ENCODE measurements at regions not wholly inside any gene's neighbourhood (a gene's known extent, or its start where the extent isn't known, plus 50 kb on each side); places are given as distances from the start of the nearest gene placed in this dataset.
A peak's percentile ranks its signal among the peaks of the same experiment; 100 is the strongest.
"Not testable (repeated sequence)": the region's sequence is repeated elsewhere in the genome, so short reads cannot be mapped to it uniquely, and the experiment has no call there.

GRCh38 chrX:74065831-74066390, 213.4 kb upstream of the XIST start:
- no peak for DNase-seq (ENCODE audit: low read depth)

GRCh38 chrX:74063426-74064155, 211.1 kb upstream of the XIST start:
- no peak for DNase-seq (ENCODE audit: low read depth)

GRCh38 chrX:74061879-74062278, 209.4 kb upstream of the XIST start:
- DNase-seq (ENCODE audit: low read depth): no peak

GRCh38 chrX:74049126-74049525, 196.6 kb upstream of the XIST start:
- no peak for DNase-seq (ENCODE audit: low read depth)

- DNase-seq (ENCODE audit: low read depth): not testable (repeated sequence)
Observed at GRCh38 chrX:74034066-74034465, 181.6 kb upstream of the XIST start.

GRCh38 chrX:74031527-74031926, 179.0 kb upstream of the XIST start:
- not testable (repeated sequence) for DNase-seq (ENCODE audit: low read depth)

GRCh38 chrX:74030766-74031165, 178.3 kb upstream of the XIST start:
- DNase-seq (ENCODE audit: low read depth): not testable (repeated sequence)

- not testable (repeated sequence) for DNase-seq (ENCODE audit: low read depth)
Observed at GRCh38 chrX:74025145-74025544, 172.6 kb upstream of the XIST start.

- no peak for DNase-seq (ENCODE audit: low read depth)
Observed at GRCh38 chrX:74023203-74023602, 170.7 kb upstream of the XIST start.

- DNase-seq (ENCODE audit: low read depth): no peak
Observed at GRCh38 chrX:74018253-74018652, 165.7 kb upstream of the XIST start.

GRCh38 chrX:74015379-74016019, 163.0 kb upstream of the XIST start:
- peak; percentile 55 for DNase-seq (ENCODE audit: low read depth)

- DNase-seq (ENCODE audit: low read depth): no peak
Observed at GRCh38 chrX:74009041-74009440, 156.5 kb upstream of the XIST start.

GRCh38 chrX:73992019-73992418, 139.5 kb upstream of the XIST start:
- no peak for DNase-seq (ENCODE audit: low read depth)

- DNase-seq (ENCODE audit: low read depth): no peak
Observed at GRCh38 chrX:73987166-73987565, 134.7 kb upstream of the XIST start.

- DNase-seq (ENCODE audit: low read depth): no peak
Observed at GRCh38 chrX:73979551-73980131, 127.1 kb upstream of the XIST start.

- peak; percentile 4 for DNase-seq (ENCODE audit: low read depth)
Observed at GRCh38 chrX:73977542-73978169, 125.1 kb upstream of the XIST start.

- DNase-seq (ENCODE audit: low read depth): not testable (repeated sequence)
Observed at GRCh38 chrX:73967461-73967860, 114.9 kb upstream of the XIST start.

- no peak for DNase-seq (ENCODE audit: low read depth)
Observed at GRCh38 chrX:73965833-73966232, 113.3 kb upstream of the XIST start.

- DNase-seq (ENCODE audit: low read depth): no peak
Observed at GRCh38 chrX:73964579-73964978, 112.1 kb upstream of the XIST start.

- no peak for DNase-seq (ENCODE audit: low read depth)
Observed at GRCh38 chrX:73963682-73964081, 111.2 kb upstream of the XIST start.

GRCh38 chrX:73962948-73963347, 110.4 kb upstream of the XIST start:
- DNase-seq (ENCODE audit: low read depth): no peak

GRCh38 chrX:73961867-73962266, 109.4 kb upstream of the XIST start:
- DNase-seq (ENCODE audit: low read depth): not testable (repeated sequence)

GRCh38 chrX:73944563-73944908, 92.0 kb upstream of the XIST start:
- DNase-seq (ENCODE audit: low read depth): no peak

All from activated gamma-delta T cell treated with anti-CD3 and anti-CD28 coated beads, Interleukin-2, amount 50 U/mL, for 16 hours (primary cell).